HG03175 (cell line): ENCODE measurements at regions not wholly inside any gene's neighbourhood (a gene's known extent, or its start where the extent isn't known, plus 50 kb on each side); places are given as distances from the start of the nearest gene placed in this dataset.
"Not testable (repeated sequence)": the region's sequence is repeated elsewhere in the genome, so short reads cannot be mapped to it uniquely, and the experiment has no call there.

ENCODE experiments used
- ATAC-seq: cut with Tn5 transposase; IDR thresholded peaks from one replicate; pipeline ENCODE4 v1.9.1; 2021; ENCODE audit warnings: mild to moderate bottlenecking, moderate library complexity; ENCODE audit not compliant: unreplicated experiment

DNA sequence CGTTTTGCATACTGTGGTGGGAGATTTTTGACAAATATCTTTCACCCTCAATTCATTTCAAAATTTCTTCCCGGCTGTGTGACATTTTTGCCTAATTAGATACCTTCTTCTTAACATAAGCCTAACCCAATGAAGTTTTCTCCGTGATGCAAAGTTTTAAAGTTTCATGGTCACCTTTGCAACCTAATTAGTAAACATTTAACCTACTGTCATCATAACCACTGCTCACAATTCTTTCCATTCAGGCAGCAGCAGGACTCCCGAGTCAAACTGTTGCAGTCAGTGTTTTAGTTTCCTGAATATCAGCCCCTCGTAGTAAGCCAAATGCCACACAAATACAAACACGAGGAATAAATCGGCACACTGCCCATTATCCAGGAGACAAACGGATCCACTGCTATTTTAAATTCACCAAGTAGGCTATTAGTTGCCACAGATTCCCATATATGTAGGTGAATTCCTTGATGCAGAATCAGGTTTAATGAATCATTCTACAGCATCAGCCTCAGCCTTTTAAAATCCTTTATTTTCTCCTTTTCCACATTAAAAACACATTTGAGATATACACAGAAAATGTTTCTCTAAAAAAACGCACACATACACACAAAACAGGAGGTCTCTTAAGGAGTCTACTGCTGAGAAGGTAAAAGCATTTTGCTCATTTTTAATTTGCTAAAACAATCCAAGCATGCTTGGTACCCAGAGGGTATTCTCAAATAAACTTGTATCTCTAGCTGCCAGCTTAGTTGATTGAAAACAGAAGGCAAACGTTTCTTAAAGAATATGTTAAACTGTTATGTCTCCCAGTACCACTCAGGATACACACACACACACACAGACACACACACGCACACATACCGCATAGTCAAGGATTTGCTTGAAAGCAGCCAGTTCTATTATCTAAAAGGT is 106.5 kb upstream of the KCTD1 start:
- no peak for ATAC-seq

DNA sequence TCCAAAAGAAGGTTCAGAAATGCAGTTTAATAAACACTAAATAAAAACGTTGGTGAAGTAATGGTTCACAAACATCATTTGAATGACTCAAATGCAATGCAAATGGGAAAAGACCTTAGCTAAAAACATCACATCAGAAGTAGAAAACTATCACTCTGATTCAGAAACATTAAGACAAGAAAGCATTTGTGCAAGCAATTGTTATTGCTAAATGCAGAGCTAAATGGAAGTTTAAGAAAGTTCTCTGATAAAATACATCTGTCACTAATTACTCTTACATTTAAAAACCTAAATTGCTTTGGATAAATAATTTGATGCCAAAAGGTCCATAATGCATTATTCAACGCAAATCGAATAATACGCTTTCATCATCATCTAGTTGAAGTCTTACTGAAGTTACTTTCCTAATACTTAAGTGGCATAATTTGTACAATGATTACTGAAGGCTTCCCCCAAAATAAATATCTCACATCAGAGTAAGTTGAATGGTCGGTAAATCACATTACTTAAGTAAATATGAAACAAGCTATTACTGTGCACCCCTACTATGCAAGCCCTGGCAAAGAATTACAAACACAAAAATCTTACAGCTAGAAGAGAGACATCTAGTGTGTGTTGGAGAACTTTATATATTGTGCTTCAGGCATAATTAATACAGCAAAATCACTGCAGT is 105.7 kb upstream of the KCTD1 start:
- ATAC-seq: no peak

- no peak for ATAC-seq
Measured at GRCh38 chr18:26652501-26652900, 104.1 kb upstream of the KCTD1 start.

GRCh38 chr18:26650310-26651268 is 102.2 kb upstream of the KCTD1 start:
- no peak for ATAC-seq

DNA sequence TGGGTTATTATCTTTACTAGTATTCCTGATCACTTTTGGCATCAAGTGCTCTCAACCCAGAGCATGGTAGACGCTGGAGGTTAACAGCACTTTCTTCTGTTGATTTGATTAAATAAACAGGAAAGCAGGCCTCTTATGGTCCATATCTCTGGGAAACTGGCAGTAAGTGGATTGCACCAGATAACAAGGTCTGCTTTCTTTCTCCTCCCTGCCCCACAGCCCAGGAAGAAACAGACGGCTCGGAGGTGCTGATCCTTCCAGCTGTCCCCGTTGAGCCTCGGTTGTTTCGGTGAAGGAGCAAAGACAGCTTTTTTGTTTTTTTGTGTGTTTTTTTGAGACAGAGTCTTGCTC is 100.8 kb upstream of the KCTD1 start:
- ATAC-seq: no peak

DNA sequence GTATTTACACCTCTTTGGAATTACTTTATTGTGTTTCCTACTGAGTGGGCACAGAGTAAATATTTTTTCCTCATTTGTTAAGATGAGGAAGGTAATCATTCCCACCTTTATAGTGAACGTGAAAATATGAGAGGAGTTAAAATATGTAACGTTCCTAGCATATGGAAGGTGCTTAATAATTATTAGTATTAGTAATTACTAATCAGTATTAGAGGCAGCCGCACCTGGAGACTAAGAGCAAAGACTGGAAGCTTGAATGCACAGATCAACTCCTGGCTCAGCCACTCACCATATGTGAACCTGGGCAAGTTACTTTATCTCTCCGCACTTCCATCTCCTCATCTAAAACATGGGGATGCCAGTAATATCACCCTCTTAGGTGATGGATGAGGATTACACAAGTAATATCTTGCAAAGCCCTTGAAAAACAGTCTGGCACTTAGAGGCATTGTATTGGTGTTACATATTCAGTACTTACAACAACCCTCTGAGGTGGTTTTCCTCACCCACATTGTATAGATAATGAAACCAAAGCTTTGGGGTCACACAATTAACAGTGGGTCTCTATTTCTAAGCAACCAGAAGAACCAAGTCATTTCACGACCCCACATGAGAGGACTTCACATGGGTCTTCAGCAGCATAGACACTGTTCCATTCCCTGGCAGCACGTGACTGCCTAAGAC is 100.3 kb upstream of the KCTD1 start:
- no peak for ATAC-seq

DNA sequence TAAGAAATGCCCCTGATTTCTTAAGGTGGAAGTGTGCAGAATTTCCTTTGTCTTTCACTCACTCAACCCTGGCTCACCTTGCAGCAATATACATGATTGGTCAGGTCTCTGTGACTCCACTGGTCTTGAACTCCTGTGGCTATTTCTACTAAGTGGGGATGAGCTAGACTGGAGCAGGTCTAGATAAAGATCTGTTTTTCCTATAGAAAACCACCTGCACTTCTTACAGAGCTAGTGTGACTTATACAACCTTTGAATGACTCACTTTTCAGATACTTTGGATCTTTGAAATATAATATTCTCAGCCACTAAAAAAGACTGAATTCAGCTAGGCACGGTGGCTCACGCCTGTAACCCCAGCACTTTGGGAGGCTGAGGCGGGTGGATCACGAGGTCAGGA is 98.5 kb upstream of the KCTD1 start:
- ATAC-seq: no peak

DNA sequence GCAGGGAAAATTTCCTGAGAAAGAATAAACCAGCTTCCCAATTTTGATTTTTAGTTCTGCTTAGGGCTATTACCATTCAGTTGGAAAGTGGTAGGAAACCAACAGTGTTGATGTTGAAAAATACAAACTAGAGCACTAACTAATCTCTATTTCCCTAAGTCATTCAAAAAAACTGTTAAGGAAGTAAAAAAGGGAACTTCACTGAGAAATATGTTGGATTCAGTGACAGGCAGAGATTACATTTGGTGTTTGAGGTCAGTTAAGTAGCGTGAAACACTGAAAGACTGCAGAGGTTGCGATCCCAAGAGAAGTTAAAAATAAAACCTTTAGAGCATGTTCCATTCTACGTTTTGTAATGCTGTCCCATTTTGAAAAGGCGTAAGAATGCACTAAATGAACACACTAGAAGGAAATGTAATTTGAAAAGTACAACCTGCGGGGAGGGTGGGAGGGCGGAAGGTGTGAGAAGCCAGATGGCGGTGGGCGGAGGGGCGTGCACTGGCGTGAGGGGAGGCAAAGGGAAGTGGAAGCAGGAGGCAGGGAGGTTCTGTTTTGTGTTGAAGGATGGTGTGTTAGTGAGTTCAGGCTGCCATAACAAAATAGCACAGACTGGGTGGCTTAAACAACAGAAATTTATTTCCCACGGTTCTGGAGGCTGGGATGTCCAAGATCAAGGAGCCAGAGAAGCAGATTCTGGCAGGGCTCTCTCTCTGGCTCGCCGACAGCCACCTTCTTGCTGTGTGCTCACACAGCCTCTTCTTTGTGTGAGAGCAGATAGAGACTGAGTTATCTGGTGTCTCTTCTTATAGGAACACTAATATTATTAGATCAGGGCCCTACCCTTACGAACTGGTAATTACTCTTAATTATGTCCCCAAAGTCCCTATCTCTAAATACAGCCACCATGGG is 94.3 kb upstream of the KCTD1 start:
- ATAC-seq: no peak

DNA sequence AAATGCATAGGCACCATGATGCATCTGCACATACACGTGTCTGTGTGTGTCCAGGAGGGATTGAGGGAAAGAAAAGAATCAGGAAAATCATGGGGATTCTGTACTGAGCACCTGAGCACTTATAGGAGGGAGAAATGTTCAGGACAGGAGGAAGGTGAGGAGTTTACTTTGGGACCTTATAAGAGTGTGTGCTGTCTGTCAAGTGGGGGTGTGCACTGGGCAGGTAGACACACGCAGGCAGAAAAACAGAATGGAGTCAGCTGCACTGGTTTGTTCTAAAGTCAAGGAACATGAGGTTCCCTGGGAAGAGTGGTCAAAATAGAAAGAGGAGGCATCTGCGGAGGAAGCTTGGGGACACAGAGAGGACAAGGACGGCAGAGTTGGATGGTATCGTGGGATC is 92.2 kb upstream of the KCTD1 start:
- no peak for ATAC-seq

DNA sequence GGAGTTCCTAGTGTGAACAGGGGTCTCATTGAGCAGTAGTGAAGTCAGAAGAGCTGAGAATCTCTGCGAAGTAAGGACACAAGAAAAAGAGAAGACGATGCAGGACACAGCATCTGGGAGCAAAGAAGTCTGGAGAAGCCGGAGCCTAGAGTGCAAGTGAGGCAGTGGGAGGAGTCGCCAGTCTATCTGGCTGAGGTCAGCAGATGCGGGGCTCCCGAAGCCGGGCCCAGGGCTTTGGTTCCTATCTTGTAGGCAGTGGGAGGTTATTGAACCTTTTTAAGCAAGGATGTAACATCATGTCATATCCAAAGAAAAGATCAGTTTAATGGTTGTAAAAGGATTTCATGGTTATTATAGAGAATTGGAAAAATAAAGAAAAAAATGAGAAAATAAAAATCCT is 90.8 kb upstream of the KCTD1 start:
- ATAC-seq: no peak

GRCh38 chr18:26637983-26638382 is 89.6 kb upstream of the KCTD1 start:
- ATAC-seq: no peak

GRCh38 chr18:26637324-26637723 is 89.0 kb upstream of the KCTD1 start:
- no peak for ATAC-seq

GRCh38 chr18:26635466-26635865 is 87.1 kb upstream of the KCTD1 start:
- ATAC-seq: no peak

DNA sequence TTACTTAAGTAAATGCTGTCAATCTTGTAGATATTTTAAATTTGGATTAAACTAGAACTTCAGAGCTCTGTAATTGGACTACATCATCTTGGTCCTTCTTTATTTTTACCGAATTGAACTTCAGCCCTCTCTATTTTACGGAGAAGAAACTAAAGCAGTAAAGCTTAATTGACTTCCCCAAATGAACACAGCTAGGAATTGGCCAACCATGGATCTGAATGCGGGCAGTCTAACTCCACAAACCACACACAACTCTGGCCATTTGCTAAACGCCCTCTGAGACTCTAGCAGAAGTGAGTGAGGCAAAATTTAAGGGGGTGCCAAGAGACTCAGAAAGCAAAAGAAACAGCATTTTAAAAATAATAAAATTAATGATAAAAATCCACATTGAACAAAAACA is 86.3 kb upstream of the KCTD1 start:
- ATAC-seq: no peak

- no peak for ATAC-seq
Measured at GRCh38 chr18:26631135-26631534, 82.8 kb upstream of the KCTD1 start.

- no peak for ATAC-seq
Measured at GRCh38 chr18:26630596-26630995, 82.2 kb upstream of the KCTD1 start.

GRCh38 chr18:26628017-26628416 is 79.7 kb upstream of the KCTD1 start:
- no peak for ATAC-seq

- no peak for ATAC-seq
Measured at GRCh38 chr18:26624443-26624842, 76.1 kb upstream of the KCTD1 start.

- not testable (repeated sequence) for ATAC-seq
Measured at GRCh38 chr18:26623314-26623713, 75.0 kb upstream of the KCTD1 start.
